Aorta (tissue), 5 donors: ENCODE measurements at regions not wholly inside any gene's neighbourhood (a gene's known extent, or its start where the extent isn't known, plus 50 kb on each side); places are given as distances from the start of the nearest gene placed in this dataset.

Experiments
- ATAC-seq: fragments of 200-7000 bp; cut with Tn5 transposase; one replicate; pipeline ENCODE4 v1.9.1; 2022; ENCODE audit warnings: moderate library complexity; ENCODE audit not compliant: low FRiP score
- DNase-seq, 2 donors: peaks; one replicate each; pipeline ENCODE4 v3.0.0-alpha.2; 2020
- H3K27ac ChIP-seq, 2 donors: one replicate each; pipeline ENCODE4 v1.5.1; 2013; ENCODE audit warnings: low read length in 2 of 2, mild to moderate bottlenecking in 2 of 2, moderate library complexity in 2 of 2, control low read depth in 1 of 2, inconsistent platforms in 1 of 2, low read depth in 1 of 2
- H3K27me3 ChIP-seq, 2 donors: one replicate each; pipeline ENCODE4 v1.6.1; 2013; ENCODE audit warnings: control low read depth in 1 of 2, low read length in 1 of 2, mild to moderate bottlenecking in 1 of 2, moderate library complexity in 1 of 2; ENCODE audit not compliant: insufficient read depth in 2 of 2, control insufficient read depth in 1 of 2
- H3K36me3 ChIP-seq, 2 donors: one replicate each; pipeline ENCODE4 v1.6.1; 2013; ENCODE audit warnings: control low read depth in 1 of 2, low read length in 1 of 2, mild to moderate bottlenecking in 1 of 2; ENCODE audit not compliant: insufficient read depth in 2 of 2, control insufficient read depth in 1 of 2
- H3K4me1 ChIP-seq, 2 donors: one replicate each; pipeline ENCODE4 v1.6.1; 2013; ENCODE audit warnings: low read length in 2 of 2, control low read depth in 1 of 2, mild to moderate bottlenecking in 1 of 2, moderate library complexity in 1 of 2; ENCODE audit not compliant: insufficient read depth in 2 of 2, control insufficient read depth in 1 of 2
- H3K4me3 ChIP-seq, 2 donors: one replicate each; pipeline ENCODE4 v1.5.1; 2013; ENCODE audit warnings: low read length in 2 of 2, control low read depth in 1 of 2, mild to moderate bottlenecking in 1 of 2
- H3K9me3 ChIP-seq: one replicate; pipeline ENCODE4 v1.6.1; 2013; ENCODE audit warnings: mild to moderate bottlenecking, low read length; ENCODE audit not compliant: control insufficient read depth
- WGBS, 2 donors: extraction: QIAGEN DNeasy Blood & Tissue Kit; methylation state at CpG; one replicate each; pipeline ENCODE4 v1.1.7; 2013; 5-methylcytosine and 5-hydroxymethylcytosine counted together
- intact Hi-C, 2 donors: fragments of 100-400 bp; cut with DNase I; formaldehyde crosslinking; loops; one replicate each; pipeline versions ENCODE4 v1.14.2 to v1.15.0; 2022
- donor health status: healthy with polysubstance abuse.
- donor health status: Bipolar disorder and iron deficiency.
- donor health status: DM: no; HTN: no; CAD: no.
- donor health status: DM: no; HTN: no; CAD: no.
- donor health status: DM: yes; HTN: yes; CAD: no.

- H3K4me1 ChIP-seq = no peaks in the 10 kb centered on the region
- WGBS, 2 donors = 24 to 34% methylated on average over 2 of the region's 2 CpGs
- ATAC-seq (no peak), DNase-seq (no peak)
- H3K27ac ChIP-seq = no peak overlapping the region
- H3K27me3 ChIP-seq = no peaks in the 10 kb centered on the region
- no peak overlapping the region for H3K4me3 ChIP-seq
- no peaks in the 10 kb centered on the region for H3K9me3 ChIP-seq
- H3K36me3 ChIP-seq = no peaks in the 10 kb centered on the region
- intact Hi-C loops = no loop called here
These were observed 389.9 kb upstream of the SEMA3C start for GRCh38 chr7:81308643-81309322.

GRCh38 chr7:81301815-81302214 is 383.0 kb upstream of the SEMA3C start:
- Histone ChIP-seq H3K4me1 (no peaks in the 10 kb centered on the region), H3K36me3 (no peaks in the 10 kb centered on the region), H3K9me3 (no peaks in the 10 kb centered on the region), H3K27me3 (no peaks in the 10 kb centered on the region), H3K27ac (no peak overlapping the region), H3K4me3 (no peak overlapping the region)
- DNase-seq (no peak), ATAC-seq (no peak)
- intact Hi-C loops = no loop called here
- 71 to 72% methylated on average over 2 of the region's 2 CpGs for whole genome bisulfite sequencing, 2 donors

GRCh38 chr7:81300753-81301152 is 381.9 kb upstream of the SEMA3C start:
- ATAC-seq (no peak), DNase-seq (no peak)
- H3K36me3 ChIP-seq = no peaks in the 10 kb centered on the region
- no peak overlapping the region for H3K4me3 ChIP-seq
- no peaks in the 10 kb centered on the region for H3K9me3 ChIP-seq
- 49 to 70% methylated on average over 3 of the region's 3 CpGs for WGBS, 2 donors
- no peak overlapping the region for H3K27ac ChIP-seq
- no peaks in the 10 kb centered on the region for H3K27me3 ChIP-seq
- intact Hi-C loops = no loop called here
- H3K4me1 ChIP-seq = no peaks in the 10 kb centered on the region

- DNase-seq (no peak), ATAC-seq (no peak)
- H3K9me3 ChIP-seq = no peaks in the 10 kb centered on the region
- H3K4me1 ChIP-seq = no peaks in the 10 kb centered on the region
- WGBS, 2 donors = 28 to 32% methylated on average over 3 of the region's 3 CpGs
- H3K27me3 ChIP-seq = no peaks in the 10 kb centered on the region
- H3K4me3 ChIP-seq = no peak overlapping the region
- H3K36me3 ChIP-seq = no peaks in the 10 kb centered on the region
- intact Hi-C loops = no loop called here
- no peak overlapping the region for H3K27ac ChIP-seq
These were observed 380.9 kb upstream of the SEMA3C start for GRCh38 chr7:81299711-81300110.

- Histone ChIP-seq H3K4me1 (no peaks in the 10 kb centered on the region), H3K27me3 (no peaks in the 10 kb centered on the region), H3K4me3 (no peak overlapping the region), H3K9me3 (no peaks in the 10 kb centered on the region), H3K27ac (no peak overlapping the region), H3K36me3 (no peaks in the 10 kb centered on the region)
- intact Hi-C loops = no loop called here
- WGBS, 2 donors = 11 to 14% methylated on average over 5 of the region's 5 CpGs
- no peak for ATAC-seq
- no peak for DNase-seq
These were observed 380.3 kb upstream of the SEMA3C start for GRCh38 chr7:81298951-81299666.

GRCh38 chr7:81297317-81297716 is 378.5 kb upstream of the SEMA3C start:
- ATAC-seq (no peak), DNase-seq (no peak)
- 41 to 45% methylated on average over 2 of the region's 2 CpGs for WGBS, 2 donors
- Histone ChIP-seq H3K27ac (no peak overlapping the region), H3K36me3 (no peaks in the 10 kb centered on the region), H3K4me3 (no peak overlapping the region), H3K27me3 (no peaks in the 10 kb centered on the region), H3K9me3 (no peaks in the 10 kb centered on the region), H3K4me1 (no peaks in the 10 kb centered on the region)
- intact Hi-C loops = no loop called here

- intact Hi-C loops = no loop called here
- WGBS, 2 donors = 59 to 78% methylated on average over 2 of the region's 2 CpGs
- Histone ChIP-seq H3K27ac (no peak overlapping the region), H3K36me3 (no peaks in the 10 kb centered on the region), H3K27me3 (no peaks in the 10 kb centered on the region), H3K9me3 (no peaks in the 10 kb centered on the region), H3K4me3 (no peak overlapping the region), H3K4me1 (no peaks in the 10 kb centered on the region)
- DNase-seq (no peak), ATAC-seq (no peak)
These were observed 377.9 kb upstream of the SEMA3C start for GRCh38 chr7:81296726-81297125.

GRCh38 chr7:81294897-81295515 is 376.2 kb upstream of the SEMA3C start:
- Histone ChIP-seq H3K27ac (no peak overlapping the region), H3K9me3 (no peaks in the 10 kb centered on the region), H3K27me3 (no peaks in the 10 kb centered on the region), H3K4me3 (no peak overlapping the region), H3K4me1 (no peaks in the 10 kb centered on the region), H3K36me3 (no peaks in the 10 kb centered on the region)
- DNase-seq (no peak), ATAC-seq (peak; percentile 40)
- WGBS, 2 donors = 78 to 83% methylated on average over 12 of the region's 12 CpGs
- intact Hi-C loops = no loop called here

- no peak for DNase-seq
- Histone ChIP-seq H3K4me3 (no peak overlapping the region), H3K4me1 (no peaks in the 10 kb centered on the region), H3K27ac (no peak overlapping the region), H3K36me3 (no peaks in the 10 kb centered on the region), H3K9me3 (no peaks in the 10 kb centered on the region), H3K27me3 (no peaks in the 10 kb centered on the region)
- intact Hi-C loops = no loop called here
- WGBS, 2 donors = 61 to 64% methylated on average over 1 of the region's 1 CpG
- no peak for ATAC-seq
These were observed 375.0 kb upstream of the SEMA3C start for GRCh38 chr7:81293806-81294205.
